ENCODE measurements at regions not wholly inside any gene's neighbourhood (a gene's known extent, or its start where the extent isn't known, plus 50 kb on each side); places are given as distances from the start of the nearest gene placed in this dataset.

DNA sequence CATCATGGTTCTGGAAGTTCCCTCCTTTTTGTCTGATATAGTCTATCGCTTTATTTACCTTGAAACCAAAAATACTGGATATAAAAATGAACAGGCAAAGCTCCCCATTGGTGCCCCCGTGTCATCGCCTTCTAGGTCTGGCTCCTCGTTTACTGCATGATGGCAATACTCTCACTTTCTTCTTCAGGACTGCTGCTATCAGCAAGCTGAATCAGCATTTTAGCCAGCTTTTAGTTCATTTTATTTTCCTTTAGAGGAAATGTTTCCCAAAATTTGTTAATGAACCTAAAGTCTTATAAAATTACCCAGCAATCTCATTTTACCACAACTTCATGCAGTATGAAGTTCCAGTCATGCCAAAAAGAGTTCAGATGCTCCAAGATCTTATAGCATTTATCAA, 80.5 kb downstream of the ZIC3 start:
- Mint-ChIP-seq H3K36me3 (ENCODE audit: low read depth) (no peaks in the 10 kb centered on the region), H3K4me3 (no peak overlapping the region), H3K27ac (no peak overlapping the region), H3K9me3 (no peaks in the 10 kb centered on the region), H3K4me1 (no peaks in the 10 kb centered on the region), H3K27me3 (ENCODE audit: low read depth) (no peaks in the 10 kb centered on the region)
- TF ChIP-seq, protein P1, sequence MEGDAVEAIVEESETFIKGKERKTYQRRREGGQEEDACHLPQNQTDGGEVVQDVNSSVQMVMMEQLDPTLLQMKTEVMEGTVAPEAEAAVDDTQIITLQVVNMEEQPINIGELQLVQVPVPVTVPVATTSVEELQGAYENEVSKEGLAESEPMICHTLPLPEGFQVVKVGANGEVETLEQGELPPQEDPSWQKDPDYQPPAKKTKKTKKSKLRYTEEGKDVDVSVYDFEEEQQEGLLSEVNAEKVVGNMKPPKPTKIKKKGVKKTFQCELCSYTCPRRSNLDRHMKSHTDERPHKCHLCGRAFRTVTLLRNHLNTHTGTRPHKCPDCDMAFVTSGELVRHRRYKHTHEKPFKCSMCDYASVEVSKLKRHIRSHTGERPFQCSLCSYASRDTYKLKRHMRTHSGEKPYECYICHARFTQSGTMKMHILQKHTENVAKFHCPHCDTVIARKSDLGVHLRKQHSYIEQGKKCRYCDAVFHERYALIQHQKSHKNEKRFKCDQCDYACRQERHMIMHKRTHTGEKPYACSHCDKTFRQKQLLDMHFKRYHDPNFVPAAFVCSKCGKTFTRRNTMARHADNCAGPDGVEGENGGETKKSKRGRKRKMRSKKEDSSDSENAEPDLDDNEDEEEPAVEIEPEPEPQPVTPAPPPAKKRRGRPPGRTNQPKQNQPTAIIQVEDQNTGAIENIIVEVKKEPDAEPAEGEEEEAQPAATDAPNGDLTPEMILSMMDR (IDR thresholded peaks at IDR 0.05; ENCODE audit: unreplicated experiment in 3 of 3) = no peak

GRCh38 chrX:137651647-137652046, 85.7 kb downstream of the ZIC3 start:
- TF ChIP-seq, protein P1 (IDR thresholded peaks at IDR 0.05; ENCODE audit: unreplicated experiment in 3 of 3) = no peak
- Mint-ChIP-seq H3K27ac (no peak overlapping the region), H3K4me3 (no peak overlapping the region), H3K36me3 (ENCODE audit: low read depth) (no peaks in the 10 kb centered on the region), H3K4me1 (no peaks in the 10 kb centered on the region), H3K9me3 (no peaks in the 10 kb centered on the region), H3K27me3 (ENCODE audit: low read depth) (no peaks in the 10 kb centered on the region)

DNA sequence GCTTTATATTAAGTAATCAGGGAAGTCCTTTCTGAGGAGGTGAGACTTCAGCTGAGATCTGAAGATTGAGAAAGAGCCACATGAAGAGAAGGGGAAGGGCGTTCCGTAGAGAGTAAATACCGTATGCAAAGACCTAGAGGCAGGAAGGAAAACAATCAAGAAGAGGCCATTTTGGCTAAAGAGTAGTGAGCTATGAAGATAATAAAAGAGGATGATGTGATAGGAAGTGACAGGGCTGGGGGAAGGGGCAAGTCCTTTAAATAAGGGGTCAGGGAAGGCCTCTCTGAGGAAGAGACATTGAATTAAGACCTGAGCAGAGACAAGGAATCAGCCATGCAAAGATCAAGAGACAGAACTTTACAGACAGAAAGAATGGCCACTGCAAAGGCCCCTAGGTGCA, 86.2 kb downstream of the ZIC3 start:
- no peak overlapping the region for H3K4me3 Mint-ChIP-seq
- H3K27me3 Mint-ChIP-seq (ENCODE audit: low read depth) = no peaks in the 10 kb centered on the region
- TF ChIP-seq, protein P1 (IDR thresholded peaks at IDR 0.05; ENCODE audit: unreplicated experiment in 3 of 3) = no peak
- H3K4me1 Mint-ChIP-seq = no peaks in the 10 kb centered on the region
- no peaks in the 10 kb centered on the region for H3K9me3 Mint-ChIP-seq
- H3K27ac Mint-ChIP-seq = no peak overlapping the region
- no peaks in the 10 kb centered on the region for H3K36me3 Mint-ChIP-seq (ENCODE audit: low read depth)

- Mint-ChIP-seq H3K4me1 (no peaks in the 10 kb centered on the region), H3K4me3 (no peak overlapping the region), H3K9me3 (peaks cover 7% of the 10 kb centered on the region), H3K27ac (no peak overlapping the region), H3K27me3 (ENCODE audit: low read depth) (no peaks in the 10 kb centered on the region), H3K36me3 (ENCODE audit: low read depth) (no peaks in the 10 kb centered on the region)
- TF ChIP-seq, protein P1 (IDR thresholded peaks at IDR 0.05; ENCODE audit: unreplicated experiment in 3 of 3) = no peak
Observed at GRCh38 chrX:137654481-137654880, 88.6 kb downstream of the ZIC3 start.

GRCh38 chrX:137667776-137668175, 101.8 kb downstream of the ZIC3 start:
- Mint-ChIP-seq H3K27me3 (ENCODE audit: low read depth) (no peaks in the 10 kb centered on the region), H3K4me1 (no peaks in the 10 kb centered on the region)

GRCh38 chrX:137684591-137684990, 118.7 kb downstream of the ZIC3 start:
- H3K4me1 Mint-ChIP-seq = no peaks in the 10 kb centered on the region
- H3K36me3 Mint-ChIP-seq (ENCODE audit: low read depth) = no peaks in the 10 kb centered on the region
- peaks cover 2% of the 10 kb centered on the region for H3K9me3 Mint-ChIP-seq
- no peak overlapping the region for H3K4me3 Mint-ChIP-seq
- no peaks in the 10 kb centered on the region for H3K27me3 Mint-ChIP-seq (ENCODE audit: low read depth)
- TF ChIP-seq, protein P1 (IDR thresholded peaks at IDR 0.05; ENCODE audit: unreplicated experiment in 3 of 3) = no peak
- no peak overlapping the region for H3K27ac Mint-ChIP-seq

More at GRCh38 chrX:137667776-137668175, 101.8 kb downstream of the ZIC3 start:
- H3K4me3 Mint-ChIP-seq = no peak overlapping the region
- H3K36me3 Mint-ChIP-seq (ENCODE audit: low read depth) = no peaks in the 10 kb centered on the region
- H3K27ac Mint-ChIP-seq = no peak overlapping the region
- peaks cover 17% of the 10 kb centered on the region for H3K9me3 Mint-ChIP-seq
- TF ChIP-seq, protein P1 (IDR thresholded peaks at IDR 0.05; ENCODE audit: unreplicated experiment in 3 of 3) = no peak

All from nephron (organoid).